Stimulated activated CD4-positive, alpha-beta T cell treated with anti-CD3 and anti-CD28 coated beads, Interleukin-12 subunit alpha, Interleukin-12 subunit beta, amount 100 ng/mL, for 48 hours (primary cell): ENCODE measurements at regions not wholly inside any gene's neighbourhood (a gene's known extent, or its start where the extent isn't known, plus 50 kb on each side); places are given as distances from the start of the nearest gene placed in this dataset.

Source experiments
- DNase-seq, 3 donors: peaks; one replicate each; pipeline ENCODE4 v3.0.0-alpha.2; 2020; ENCODE audit warnings: low read depth in 2 of 3, low spot score in 1 of 3

DNA sequence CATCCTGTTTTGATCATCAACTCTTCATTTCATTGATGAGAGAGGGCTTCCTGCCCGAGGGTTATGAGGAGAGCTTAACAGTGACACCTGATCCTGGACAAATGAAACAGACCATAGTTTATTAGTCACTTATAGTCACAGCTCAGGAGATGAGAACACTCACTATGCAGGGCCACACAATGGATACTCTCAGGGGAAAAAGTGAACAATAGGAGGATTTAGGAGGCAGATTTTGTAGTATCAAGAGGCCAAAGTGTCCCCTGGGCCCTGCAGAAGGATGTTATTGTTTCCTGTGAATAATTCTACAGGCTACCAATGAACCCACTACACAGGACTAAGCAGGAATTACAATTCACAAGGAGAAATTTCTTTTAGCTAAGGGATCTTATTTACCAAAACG, 772.8 kb upstream of the MAN1A1 start:
- no peak for DNase-seq

DNA sequence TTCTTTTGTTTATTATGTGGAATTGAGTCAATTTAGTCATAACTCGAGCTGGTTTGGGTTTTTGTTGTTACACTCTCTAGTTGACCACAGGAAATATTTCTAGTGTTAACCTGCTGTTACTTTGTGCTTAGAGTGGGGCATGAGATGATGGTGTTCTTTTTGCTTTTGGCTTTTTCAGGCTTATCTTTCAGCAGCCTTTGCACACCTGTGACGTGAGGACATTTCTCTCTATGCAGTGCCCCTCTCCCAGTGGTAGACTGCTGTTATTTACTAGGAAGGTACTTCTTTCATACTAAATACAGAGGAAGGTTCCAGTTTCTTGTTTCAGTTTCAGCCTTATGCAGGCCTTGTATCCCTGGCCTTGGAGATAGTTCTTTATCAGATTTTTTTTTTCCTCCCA, 766.8 kb upstream of the MAN1A1 start:
- DNase-seq = no peak

- no peak for DNase-seq
Measured at GRCh38 chr6:120112980-120113379, 763.4 kb upstream of the MAN1A1 start.

DNA sequence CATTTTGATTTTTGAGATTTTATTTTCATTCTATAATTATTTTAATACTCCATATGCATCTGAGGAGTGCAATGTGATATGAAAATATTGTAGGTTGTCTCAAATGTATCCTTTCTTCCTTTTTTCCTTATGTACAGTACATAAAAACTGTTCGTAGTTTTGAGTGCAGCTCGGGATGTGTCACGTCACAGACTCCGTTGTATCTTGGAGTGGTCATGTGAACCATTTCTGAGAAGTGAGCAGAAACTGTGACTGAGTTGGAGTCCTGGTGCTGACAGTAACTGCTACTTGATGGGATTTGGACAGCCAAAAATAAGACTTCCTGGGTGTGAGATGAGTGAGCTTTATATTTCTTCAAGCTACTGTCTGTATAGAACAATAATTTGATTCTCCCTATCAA, 761.4 kb upstream of the MAN1A1 start:
- DNase-seq = no peak

- DNase-seq = no peak
Measured at GRCh38 chr6:120108061-120108795, 758.7 kb upstream of the MAN1A1 start.

DNA sequence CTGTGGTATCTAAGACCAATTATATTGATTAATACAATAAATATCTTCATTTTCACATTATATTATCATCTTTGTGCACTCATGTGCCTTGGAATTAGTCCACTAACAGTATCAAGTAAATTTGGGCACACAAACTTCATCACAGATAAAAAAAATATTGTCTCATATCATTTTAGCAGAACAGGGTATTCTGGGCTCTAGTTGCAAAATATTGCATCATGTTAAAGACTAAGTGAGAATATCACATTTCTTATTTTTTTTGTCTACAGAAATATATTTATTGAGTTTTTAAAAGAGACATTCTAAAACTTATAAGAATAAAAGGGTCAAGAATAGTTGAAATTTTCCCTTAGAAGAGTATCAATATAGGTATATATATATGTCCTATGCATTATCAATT, 754.1 kb upstream of the MAN1A1 start:
- no peak for DNase-seq

- no peak for DNase-seq
Measured at GRCh38 chr6:120096696-120097260, 747.2 kb upstream of the MAN1A1 start.

DNA sequence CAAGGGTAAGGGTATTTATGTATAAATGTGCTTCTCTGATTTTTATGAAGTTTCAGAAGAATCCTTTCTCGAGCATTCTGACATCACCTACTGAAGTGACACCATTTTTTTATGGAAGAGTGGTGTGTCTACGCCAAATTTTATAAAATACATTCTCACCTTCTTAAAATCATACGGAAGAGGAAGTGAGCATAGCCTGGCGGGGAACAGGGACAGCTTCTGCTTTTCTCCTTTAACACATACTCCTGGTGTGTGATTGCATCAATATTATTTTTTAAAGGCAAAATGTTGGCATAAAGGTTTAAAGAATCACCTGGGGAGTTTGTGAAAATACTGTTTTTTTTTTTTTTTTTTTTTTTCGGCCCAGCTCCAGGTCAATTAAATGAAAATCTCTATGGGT, 733.6 kb upstream of the MAN1A1 start:
- no peak for DNase-seq

GRCh38 chr6:120077489-120077888, 727.9 kb upstream of the MAN1A1 start:
- no peak for DNase-seq

DNA sequence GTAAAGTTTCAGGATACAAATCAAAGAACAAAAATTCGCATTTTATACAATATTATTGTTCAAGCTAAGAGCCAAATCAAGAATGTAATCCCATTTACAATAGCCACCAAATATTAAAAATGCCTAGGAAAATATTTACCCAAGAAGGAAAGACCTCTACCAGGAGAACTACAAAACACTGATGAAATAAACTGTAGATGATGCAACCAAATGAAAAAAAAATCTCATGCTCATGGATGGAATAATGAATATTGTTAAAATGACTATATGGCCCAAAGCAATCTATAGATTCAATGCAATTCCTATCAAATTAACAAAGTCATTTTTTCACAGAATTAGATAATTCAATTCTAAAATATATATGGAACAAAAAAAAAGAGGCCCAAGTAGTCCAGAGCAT, 708.8 kb upstream of the MAN1A1 start:
- DNase-seq = no peak

DNA sequence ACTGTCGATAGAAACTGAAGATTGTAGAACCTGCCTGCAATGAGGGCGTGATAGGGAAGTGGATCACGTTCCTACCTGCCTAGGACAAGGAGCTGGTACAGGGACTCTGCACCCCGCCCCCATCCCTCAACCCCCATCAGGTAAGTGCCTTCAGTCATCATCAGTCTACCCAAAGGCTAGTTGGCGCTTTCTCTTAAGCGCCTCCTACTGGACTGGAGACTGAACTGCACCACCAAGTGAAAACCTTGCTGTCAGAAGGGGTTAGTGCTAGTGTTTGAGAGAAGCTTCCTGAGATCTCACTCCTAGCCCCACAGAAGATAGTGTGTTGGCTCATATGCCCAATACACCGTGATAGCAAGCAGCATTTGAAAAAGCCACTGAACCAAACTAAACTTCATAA, 706.5 kb upstream of the MAN1A1 start:
- no peak for DNase-seq

GRCh38 chr6:120055071-120055470, 705.5 kb upstream of the MAN1A1 start:
- DNase-seq = no peak

- DNase-seq = no peak
Measured at GRCh38 chr6:120039664-120040063, 690.1 kb upstream of the MAN1A1 start.

- no peak for DNase-seq
Measured at GRCh38 chr6:120031837-120032236, 682.3 kb upstream of the MAN1A1 start.

DNA sequence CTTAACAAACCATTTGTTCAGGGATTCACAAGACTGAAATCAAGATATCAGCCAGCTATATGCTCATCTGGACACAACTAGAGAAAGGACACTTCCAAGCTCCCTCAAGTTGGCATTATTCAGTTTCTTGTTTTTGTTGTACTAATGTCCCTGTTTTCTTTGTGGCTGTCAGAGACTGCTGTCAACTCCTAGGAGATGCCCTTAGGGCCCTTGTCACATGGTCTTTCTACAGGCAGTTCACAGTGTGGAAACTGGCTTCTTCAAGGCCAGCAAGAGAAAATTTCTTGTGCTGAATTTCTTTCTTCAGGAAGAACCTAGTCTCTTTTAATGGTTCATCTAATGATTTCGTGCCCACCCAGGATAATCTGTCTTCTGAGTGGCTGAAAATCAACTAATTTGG, 677.2 kb upstream of the MAN1A1 start:
- no peak for DNase-seq

GRCh38 chr6:120010075-120010474, 660.5 kb upstream of the MAN1A1 start:
- DNase-seq = no peak

DNA sequence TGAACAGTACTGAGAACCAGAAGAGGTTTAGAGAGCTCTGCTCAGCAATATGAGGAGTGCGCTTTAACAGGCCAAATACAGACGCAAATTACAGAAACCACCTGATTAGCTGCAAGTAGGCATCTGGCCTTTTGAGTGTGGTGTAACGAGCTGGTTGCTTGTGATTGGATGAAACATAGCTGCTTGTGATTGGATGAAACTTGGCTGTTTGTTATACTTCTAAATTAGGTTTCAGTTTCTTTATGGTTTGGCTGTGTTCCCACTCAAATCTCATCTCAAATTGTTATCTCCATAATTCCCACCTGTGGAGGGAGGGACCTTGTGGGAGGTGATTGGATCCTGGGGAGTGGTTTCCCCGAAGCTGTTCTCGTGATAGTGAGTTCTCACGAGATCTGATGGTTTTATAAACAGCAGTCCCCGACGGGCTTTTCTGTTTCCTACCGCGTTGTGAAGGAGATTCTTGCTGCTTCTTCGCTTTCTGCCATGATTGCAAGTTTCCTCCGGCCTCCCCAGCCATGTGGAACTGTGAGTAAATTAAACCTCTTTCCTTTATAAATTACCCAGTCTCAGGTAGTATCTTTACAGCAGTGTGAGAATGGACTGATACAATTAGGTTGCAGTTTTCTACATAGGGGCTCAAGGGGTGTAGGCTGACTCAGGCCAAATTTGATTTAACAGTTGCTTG, 655.9 kb upstream of the MAN1A1 start:
- DNase-seq = no peak

DNA sequence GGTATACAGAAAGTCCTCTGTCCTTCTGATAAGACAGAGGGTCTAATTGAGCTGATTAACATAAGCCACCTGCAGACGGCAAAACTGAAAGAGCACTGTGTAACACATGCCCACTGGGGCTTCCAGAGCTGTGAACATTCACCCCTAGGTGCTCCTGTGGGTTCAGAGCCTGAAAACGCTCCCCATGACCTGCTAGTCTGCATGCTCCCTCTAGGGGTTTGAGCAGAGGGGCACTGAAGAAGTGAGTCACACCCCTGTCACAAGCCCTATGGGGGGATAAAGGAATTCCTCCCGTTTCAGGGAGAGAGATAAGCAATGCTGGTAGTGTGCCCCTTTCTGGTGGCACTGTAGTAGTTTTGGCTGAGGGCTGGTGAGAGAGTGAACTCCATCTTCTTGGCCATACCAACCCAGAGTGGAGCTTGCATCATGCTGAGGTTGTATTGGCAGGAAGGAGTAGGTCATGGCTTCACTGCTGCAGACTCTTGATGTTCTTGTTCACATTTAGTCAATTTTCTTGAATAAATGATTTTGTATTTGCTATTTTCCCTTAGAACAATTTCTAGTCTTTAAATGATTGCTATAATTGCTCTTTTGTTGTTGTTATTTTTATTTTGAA, 637.5 kb upstream of the MAN1A1 start:
- no peak for DNase-seq

GRCh38 chr6:119985952-119986736, 636.6 kb upstream of the MAN1A1 start:
- no peak for DNase-seq

GRCh38 chr6:119980802-119981201, 631.2 kb upstream of the MAN1A1 start:
- DNase-seq = no peak

- DNase-seq = no peak
Measured at GRCh38 chr6:119979862-119980261, 630.3 kb upstream of the MAN1A1 start.
